NOMO-1 (cell line): ENCODE measurements at regions not wholly inside any gene's neighbourhood (a gene's known extent, or its start where the extent isn't known, plus 50 kb on each side); places are given as distances from the start of the nearest gene placed in this dataset.
"Not testable (repeated sequence)": the region's sequence is repeated elsewhere in the genome, so short reads cannot be mapped to it uniquely, and the experiment has no call there.

Experiments used
- DNase-seq, 2 experiments: peaks; one replicate each; lab custom pipeline; 2025; ENCODE audit not compliant: unreplicated experiment in 2 of 2; lab: John Stamatoyannopoulos, UW

- no peak for DNase-seq
Measured at GRCh38 chr7:23887660-23888059, 177.6 kb downstream of the STK31 start.

GRCh38 chr7:23888958-23889357 lies 178.9 kb downstream of the STK31 start:
- no peak for DNase-seq

DNA sequence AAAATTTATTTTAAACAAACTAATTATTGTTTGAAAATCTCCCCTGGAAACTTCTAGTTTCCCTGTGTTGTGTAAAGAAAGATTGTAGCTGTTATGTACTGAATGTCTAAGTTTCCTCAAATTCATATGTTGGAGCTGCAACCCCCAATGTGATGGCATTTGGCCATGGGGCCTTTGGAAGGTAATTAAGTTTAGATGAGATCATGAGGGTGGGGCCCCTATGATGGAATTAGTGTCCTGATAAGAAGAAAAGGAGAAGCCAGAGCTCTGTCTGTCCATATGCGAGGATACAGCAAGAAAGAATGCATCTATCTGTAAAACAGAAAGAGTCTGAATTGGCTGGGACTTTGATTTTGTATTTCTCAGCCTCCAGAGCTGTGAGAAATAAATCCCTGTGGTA lies 179.5 kb downstream of the STK31 start:
- no peak for DNase-seq

DNA sequence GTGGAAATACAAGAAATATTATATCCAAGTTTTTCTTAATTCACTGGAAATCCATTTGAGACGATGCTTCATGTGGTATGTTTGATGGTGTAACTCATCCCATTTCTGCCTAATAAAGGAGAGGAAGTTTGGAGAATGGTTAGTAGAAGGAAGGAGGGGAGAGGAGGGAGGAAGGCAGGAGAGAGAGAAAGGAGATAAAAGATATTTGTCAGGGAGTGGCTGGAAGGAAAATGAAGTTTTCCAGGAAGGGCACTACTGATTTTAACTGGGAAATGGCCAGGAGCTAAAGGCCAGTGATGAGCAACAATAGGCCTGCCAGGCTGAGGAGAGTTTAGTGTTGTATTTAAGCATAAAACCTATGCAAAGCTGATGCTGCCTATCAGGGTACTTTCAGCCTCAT lies 182.0 kb downstream of the STK31 start:
- DNase-seq: no peak

DNA sequence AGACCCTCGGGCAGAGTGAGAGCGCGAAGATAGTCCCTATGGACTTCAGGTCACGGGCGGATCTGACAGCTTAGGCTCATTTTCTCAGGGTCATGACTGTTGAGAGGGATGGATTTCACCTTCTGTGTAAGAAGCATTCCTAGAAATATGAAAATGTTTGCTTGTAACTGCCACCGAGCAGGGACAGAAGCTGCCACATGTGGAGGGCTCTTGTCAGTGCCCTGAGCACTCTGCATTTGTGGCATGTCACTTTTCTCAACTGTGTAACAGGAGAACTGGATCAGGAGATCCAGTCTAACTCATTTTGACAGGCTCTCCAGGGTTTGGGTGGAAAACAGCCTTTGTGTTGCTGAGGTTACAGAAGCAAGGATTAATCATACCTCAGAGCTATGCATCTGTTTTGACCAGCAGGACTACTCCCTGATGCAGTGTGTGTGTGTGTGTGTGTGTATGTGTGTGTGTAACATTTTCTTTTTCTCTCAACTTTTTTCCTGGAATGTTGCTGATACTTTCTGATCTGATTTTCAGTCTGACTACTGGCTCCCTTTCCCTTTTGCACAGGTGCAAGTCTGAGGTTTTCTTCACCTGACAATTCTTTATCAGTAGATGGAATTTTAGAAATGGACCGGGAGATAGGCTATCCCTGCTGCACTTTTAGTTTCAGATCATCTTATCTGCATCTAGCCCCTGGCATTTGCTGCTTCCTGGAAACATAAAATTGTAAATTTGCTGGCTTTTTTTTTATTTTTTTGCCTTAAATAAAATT lies 183.3 kb downstream of the STK31 start:
- no peak for DNase-seq

- no peak for DNase-seq
Measured at GRCh38 chr7:23893942-23894891, 184.2 kb downstream of the STK31 start.

DNA sequence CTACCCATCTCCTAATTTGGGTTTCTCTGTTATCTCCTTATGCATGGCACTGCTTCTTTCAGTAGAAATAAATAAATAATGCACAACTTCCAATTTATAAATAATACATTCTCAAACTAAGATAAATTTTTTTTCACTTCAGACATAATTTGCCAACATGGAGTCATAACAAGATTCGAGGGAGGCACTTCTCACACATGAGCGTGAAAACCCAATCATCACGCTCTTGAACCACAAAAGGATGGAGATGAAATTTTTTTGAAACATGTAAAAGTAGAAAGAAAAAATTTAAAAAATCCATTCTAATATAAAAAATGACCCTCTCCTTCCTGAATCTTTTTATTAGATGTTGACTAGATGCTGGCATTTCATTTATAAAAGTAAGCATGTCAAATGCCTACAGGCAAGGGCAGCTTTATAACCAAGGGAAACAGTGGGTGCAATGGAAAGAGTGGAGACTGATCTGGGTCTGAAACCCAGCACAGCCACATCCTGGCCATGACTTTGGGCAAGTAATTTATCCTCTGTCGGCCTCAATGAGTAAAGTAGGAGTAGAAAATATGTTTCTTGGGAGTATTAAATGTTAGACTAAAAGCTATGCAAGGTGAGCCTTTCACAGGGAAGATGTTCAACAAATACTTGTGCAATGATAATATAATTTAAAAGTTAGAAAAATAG lies 185.0 kb downstream of the STK31 start:
- DNase-seq: no peak

DNA sequence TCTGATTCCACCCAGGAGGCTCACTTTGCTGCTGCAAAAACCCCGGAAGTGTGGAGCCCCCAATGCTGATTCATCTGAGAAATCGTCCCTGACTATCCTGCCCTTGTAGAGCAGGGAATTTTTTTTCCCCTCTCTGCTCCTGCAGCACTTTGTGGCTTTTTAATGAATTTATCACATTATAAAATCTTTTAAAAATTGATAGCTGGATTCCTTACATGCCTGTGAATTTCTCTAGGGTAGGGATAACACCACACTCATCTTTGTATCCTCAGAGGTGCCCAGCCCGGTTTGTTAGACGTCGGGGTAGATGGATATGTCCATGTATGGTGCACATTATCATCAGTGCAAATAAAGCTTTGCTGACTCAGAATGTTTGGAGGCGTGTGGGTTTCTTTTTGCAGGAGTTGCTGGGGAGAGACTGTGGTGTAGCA lies 185.7 kb downstream of the STK31 start:
- no peak for DNase-seq

GRCh38 chr7:23898619-23899018 lies 188.6 kb downstream of the STK31 start:
- no peak for DNase-seq

- not testable (repeated sequence) for DNase-seq
Measured at GRCh38 chr7:23904901-23905300, 194.9 kb downstream of the STK31 start.

DNA sequence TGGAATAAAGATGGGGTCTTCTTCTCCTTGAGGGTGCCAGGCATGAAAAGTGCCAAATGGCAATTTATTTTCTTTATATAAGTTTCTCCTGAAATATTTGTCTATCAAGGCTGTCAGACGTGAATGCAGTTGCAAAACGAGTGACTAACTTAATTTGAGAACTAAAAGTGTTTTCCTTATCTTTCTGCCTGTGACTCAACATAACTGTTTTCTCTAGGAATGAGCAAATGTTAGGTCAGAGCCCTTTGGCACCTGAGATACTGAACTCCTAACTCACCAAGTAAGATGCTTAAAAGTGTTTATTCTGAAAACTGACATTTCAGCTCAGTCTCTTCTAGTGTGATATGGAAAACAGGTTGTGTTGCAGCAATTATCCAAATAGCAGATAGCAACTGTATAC lies 197.0 kb downstream of the STK31 start:
- DNase-seq: no peak

DNA sequence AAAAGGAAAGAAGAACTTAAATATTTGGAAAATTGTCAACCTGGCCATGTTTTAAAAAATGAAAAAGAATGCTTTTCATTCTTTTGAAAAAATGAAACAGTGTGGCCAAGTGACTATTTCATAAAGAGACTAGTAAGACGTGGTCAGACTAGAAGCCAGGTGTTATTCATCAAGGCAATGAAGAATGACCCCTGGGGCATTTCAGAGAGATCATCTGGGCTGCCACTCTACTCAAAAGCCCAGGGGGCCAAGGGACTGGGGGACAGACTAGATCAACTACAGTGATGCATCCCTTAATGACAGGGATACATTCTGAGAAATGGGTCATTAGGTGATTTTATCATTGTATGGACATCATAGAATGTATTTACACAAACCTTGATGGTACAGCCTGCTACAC lies 199.4 kb downstream of the STK31 start:
- DNase-seq: no peak

DNA sequence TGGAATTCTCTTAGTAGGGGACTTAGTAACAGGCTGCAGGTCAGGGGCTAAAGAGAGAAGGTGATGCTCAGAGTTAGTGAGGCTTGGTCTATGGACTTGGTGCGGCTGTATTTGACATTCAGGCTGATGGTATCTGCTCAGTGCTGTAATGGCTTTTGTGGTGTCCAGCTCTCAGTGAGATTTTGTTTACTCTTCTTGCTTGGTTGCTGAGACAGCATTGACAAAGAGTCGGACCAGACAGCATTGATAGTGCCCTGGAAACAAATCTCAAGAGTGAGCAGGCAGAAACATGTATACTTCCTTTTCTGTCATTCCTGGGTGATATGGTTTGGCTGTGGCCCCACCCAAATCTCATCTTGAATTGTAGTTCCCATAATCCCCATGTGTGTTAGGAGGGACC lies 202.0 kb downstream of the STK31 start:
- DNase-seq: no peak

GRCh38 chr7:23913016-23913415 lies 203.0 kb downstream of the STK31 start:
- DNase-seq: no peak

GRCh38 chr7:23915236-23915635 lies 205.2 kb downstream of the STK31 start:
- no peak for DNase-seq

GRCh38 chr7:23918286-23918685 lies 208.3 kb downstream of the STK31 start:
- DNase-seq: no peak

DNA sequence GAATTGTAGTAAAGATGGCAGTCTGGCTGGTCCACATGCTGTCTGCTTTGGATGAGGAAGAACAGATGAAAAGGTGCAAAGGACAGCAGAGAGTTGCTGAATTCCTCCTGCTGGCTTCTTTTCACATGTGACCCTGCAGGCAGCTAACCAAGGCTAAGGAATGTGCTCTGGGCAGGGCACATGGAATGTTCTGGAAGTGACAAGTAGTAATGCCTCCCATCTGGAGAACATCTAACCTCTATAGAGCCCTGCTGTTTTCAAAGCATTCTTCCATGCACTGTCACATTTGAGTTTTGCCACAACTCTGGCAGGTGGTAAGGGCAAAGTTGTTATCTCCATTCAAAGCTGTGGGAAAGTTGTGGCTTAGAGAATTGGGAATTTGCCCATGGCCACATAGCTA lies 208.8 kb downstream of the STK31 start:
- no peak for DNase-seq

GRCh38 chr7:23925088-23925487 lies 215.1 kb downstream of the STK31 start:
- DNase-seq: no peak

DNA sequence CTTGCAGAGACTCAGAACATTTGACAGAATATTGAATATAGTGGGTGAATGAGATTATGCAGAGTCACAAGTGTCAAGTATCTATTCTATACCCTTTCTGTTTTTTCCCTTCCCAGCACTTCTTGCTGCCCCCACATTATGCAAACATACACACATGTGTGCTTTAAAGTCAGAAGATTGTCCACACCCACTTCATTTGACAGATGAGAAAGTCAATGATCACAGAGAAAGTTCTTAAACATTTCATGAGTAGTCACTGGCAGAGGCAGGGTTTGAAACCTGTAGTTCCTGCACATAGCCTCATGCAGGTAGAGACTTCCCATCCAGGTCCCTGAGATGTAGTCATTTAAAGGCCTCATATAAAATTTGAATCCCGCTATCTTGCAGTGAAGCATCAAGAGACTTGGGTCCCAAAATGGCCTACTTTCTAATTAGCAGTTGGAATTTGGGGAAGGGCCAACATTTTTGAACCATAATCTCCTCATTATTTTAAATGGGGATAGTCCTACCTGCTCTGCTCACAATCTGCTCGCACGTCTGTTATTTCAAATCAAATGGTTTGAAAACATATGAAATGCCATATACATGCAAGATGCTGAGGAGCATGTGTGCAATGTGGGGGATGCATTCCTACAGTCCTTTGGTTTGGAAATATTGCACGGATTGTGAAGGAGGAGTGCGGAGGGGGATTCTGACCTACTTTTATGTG lies 217.8 kb downstream of the STK31 start:
- no peak for DNase-seq

DNA sequence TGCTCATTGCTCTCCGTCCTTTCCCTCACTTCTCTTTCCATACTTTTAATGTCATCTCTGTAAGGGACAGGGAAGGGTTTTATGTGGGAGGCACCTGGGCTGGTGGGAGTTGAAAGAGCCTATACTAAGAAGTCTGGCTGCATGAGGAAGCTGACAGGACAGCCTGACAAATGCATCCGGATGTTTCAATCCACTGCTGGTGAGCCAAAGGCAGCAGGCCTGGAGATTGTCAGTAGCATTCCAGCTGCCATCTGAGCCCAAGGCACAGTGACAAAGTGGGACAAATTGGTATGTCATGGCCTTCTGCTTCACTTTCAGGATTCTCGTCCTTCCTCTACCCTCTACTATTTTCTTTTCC lies 218.4 kb downstream of the STK31 start:
- DNase-seq: no peak

DNA sequence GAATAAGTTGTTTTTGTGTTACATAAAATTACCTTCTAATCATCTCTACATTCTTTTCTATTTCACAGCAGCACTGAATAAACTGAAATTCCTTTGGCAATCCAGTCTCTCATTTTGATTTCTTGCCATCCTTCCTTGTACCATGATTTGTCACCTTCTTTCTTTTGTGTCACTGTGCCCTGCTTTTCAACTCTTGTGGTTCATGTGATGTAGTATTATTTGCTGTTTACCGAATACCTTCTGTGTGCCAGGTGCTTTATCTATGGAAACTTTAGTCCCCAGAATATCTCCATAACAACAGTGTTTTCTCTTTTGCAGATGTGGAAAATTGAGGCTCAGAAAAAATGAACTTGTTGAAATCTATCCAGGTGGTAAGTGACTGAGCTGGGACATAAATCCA lies 220.3 kb downstream of the STK31 start:
- DNase-seq: no peak
